CD14-positive monocyte (primary cell): ENCODE measurements at regions not wholly inside any gene's neighbourhood (a gene's known extent, or its start where the extent isn't known, plus 50 kb on each side); places are given as distances from the start of the nearest gene placed in this dataset.

ENCODE experiments used
- DNase-seq, 3 donors: peaks; one replicate each; pipeline ENCODE4 v3.0.0-alpha.2; 2011 to 2022
- H2AFZ ChIP-seq: 2 replicates; pipeline ENCODE4 v1.6.0; 2012; ENCODE audit warnings: mild to moderate bottlenecking, low read depth, low read length, inconsistent platforms; ENCODE audit not compliant: insufficient read depth, poor library complexity, severe bottlenecking
- H3K27ac ChIP-seq, 2 donors: 1 replicate in 1 of 2; 2 replicates in 1 of 2; pipeline ENCODE4 v1.5.1; 2012 to 2013; ENCODE audit warnings: low read length in 2 of 2, control low read depth in 1 of 2, inconsistent platforms in 1 of 2, low read depth in 1 of 2, mild to moderate bottlenecking in 1 of 2
- H3K27me3 ChIP-seq, 2 donors: one replicate each; pipeline versions ENCODE4 v1.6.0 to v1.6.1; 2011 to 2013; ENCODE audit warnings: low read length in 2 of 2; ENCODE audit not compliant: control insufficient read depth in 2 of 2, insufficient read depth in 2 of 2
- H3K36me3 ChIP-seq, 2 donors: replicated peaks in 1 of 2; 1 replicate in 1 of 2; 2 replicates in 1 of 2; pipeline versions ENCODE4 v1.5.1 to v1.6.1; 2012 to 2013; ENCODE audit warnings: low read length in 2 of 2, control low read depth in 1 of 2, inconsistent platforms in 1 of 2, mild to moderate bottlenecking in 1 of 2; ENCODE audit not compliant: insufficient read depth in 2 of 2, control insufficient read depth in 1 of 2
- H3K4me1 ChIP-seq, 2 donors: 1 replicate in 1 of 2; 2 replicates in 1 of 2; pipeline versions ENCODE4 v1.5.1 to v1.6.1; 2012 to 2013; ENCODE audit warnings: low read length in 2 of 2, control low read depth in 1 of 2, inconsistent platforms in 1 of 2, mild to moderate bottlenecking in 1 of 2, moderate library complexity in 1 of 2; ENCODE audit not compliant: insufficient read depth in 2 of 2, control insufficient read depth in 1 of 2
- H3K4me2 ChIP-seq: replicated peaks from 2 replicates; pipeline ENCODE3; 2012; ENCODE audit warnings: low read length, moderate library complexity, mild to moderate bottlenecking; ENCODE audit not compliant: poor library complexity, severe bottlenecking; ENCODE audit errors: extremely low read depth
- H3K4me3 ChIP-seq, 3 experiments: fragments of 200-600 bp in 1 of 3; sonication (generic) in 1 of 3; replicated peaks in 1 of 3; 1 replicate in 2 of 3; 2 replicates in 1 of 3; pipeline ENCODE4 v1.5.1; 2011 to 2013; ENCODE audit warnings: low read length in 3 of 3, mild to moderate bottlenecking in 3 of 3, control low read depth in 2 of 3, low read depth in 2 of 3, inconsistent platforms in 1 of 3, moderate library complexity in 1 of 3
- H3K79me2 ChIP-seq: 2 replicates; pipeline ENCODE4 v1.6.0; 2012; ENCODE audit warnings: mild to moderate bottlenecking, control low read depth, inconsistent platforms, low read length, moderate library complexity; ENCODE audit not compliant: insufficient read depth
- H3K9ac ChIP-seq: 2 replicates; pipeline ENCODE4 v1.6.0; 2017; ENCODE audit warnings: low read length, mild to moderate bottlenecking; ENCODE audit not compliant: insufficient read depth, poor library complexity, severe bottlenecking
- H3K9me3 ChIP-seq, 2 donors: replicated peaks in 1 of 2; 1 replicate in 1 of 2; 2 replicates in 1 of 2; pipeline versions ENCODE4 v1.5.1 to v1.6.1; 2012 to 2013; ENCODE audit warnings: low read length in 2 of 2, control low read depth in 1 of 2; ENCODE audit not compliant: control insufficient read depth in 1 of 2, insufficient read depth in 1 of 2
- H4K20me1 ChIP-seq: 2 replicates; pipeline ENCODE4 v1.6.0; 2012; ENCODE audit warnings: mild to moderate bottlenecking, low read length, control low read depth, moderate library complexity; ENCODE audit not compliant: insufficient read depth
- H3K27ac Mint-ChIP-seq, 7 donors: one replicate each; pipeline ENCODE4 v1.8.0; 2020; ENCODE audit warnings: mild to moderate bottlenecking in 7 of 7, mixed read lengths in 7 of 7, moderate library complexity in 6 of 7, inconsistent platforms in 2 of 7
- H3K27me3 Mint-ChIP-seq, 3 donors: one replicate each; pipeline ENCODE4 v1.8.0; 2021 to 2022; ENCODE audit warnings: low read depth in 3 of 3, mild to moderate bottlenecking in 3 of 3, mixed read lengths in 3 of 3, moderate library complexity in 3 of 3, inconsistent platforms in 1 of 3
- H3K36me3 Mint-ChIP-seq, 2 donors: one replicate each; pipeline ENCODE4 v1.8.0; 2020; ENCODE audit warnings: mixed read lengths in 2 of 2, inconsistent platforms in 1 of 2, mild to moderate bottlenecking in 1 of 2
- H3K4me1 Mint-ChIP-seq: one replicate; pipeline ENCODE4 v1.8.0; 2020; ENCODE audit warnings: mild to moderate bottlenecking, mixed read lengths
- H3K4me3 Mint-ChIP-seq, 2 donors: one replicate each; pipeline ENCODE4 v1.8.0; 2020; ENCODE audit warnings: mild to moderate bottlenecking in 2 of 2, mixed read lengths in 2 of 2, moderate library complexity in 1 of 2
- H3K9me3 Mint-ChIP-seq, 7 donors: one replicate each; pipeline ENCODE4 v1.8.0; 2020 to 2022; ENCODE audit warnings: mixed read lengths in 7 of 7, mild to moderate bottlenecking in 6 of 7, moderate library complexity in 6 of 7, inconsistent platforms in 2 of 7
- CTCF ChIP-seq: fragments of 200-600 bp; IDR thresholded peaks from one replicate; pipeline ENCODE4 v1.8.0; 2022; ENCODE audit warnings: antibody characterized with exemption, mild to moderate bottlenecking
- WGBS: methylation state at CpG from one replicate; pipeline ENCODE4 v1.1.5; 2013; ENCODE audit warnings: missing lambda C conversion rate; ENCODE audit not compliant: insufficient coverage; 5-methylcytosine and 5-hydroxymethylcytosine counted together
- intact Hi-C, 2 donors: fragments of 100-400 bp; cut with micrococcal nuclease; formaldehyde crosslinking; loops; one replicate each; pipeline versions ENCODE4 v1.15.0 to v1.15.1; 2023

- peak overlapping the region in 1 of 2 donors; percentile 7 for H3K4me3 Mint-ChIP-seq
Measured at GRCh38 chr14:94675036-94675435, 62.8 kb downstream of the SERPINA3 start.

GRCh38 chr14:94673781-94674231, 61.6 kb downstream of the SERPINA3 start:
- Histone ChIP-seq H3K79me2 (no peaks in the 10 kb centered on the region), H3K36me3 (no peaks in the 10 kb centered on the region), H3K9ac (no peak overlapping the region), H3K4me1 (no peaks in the 10 kb centered on the region), H3K27ac (no peak overlapping the region), H2AFZ (no peak overlapping the region), H3K4me2 (no peak overlapping the region), H3K9me3 (no peaks in the 10 kb centered on the region), H3K4me3 (no peak overlapping the region), H4K20me1 (no peaks in the 10 kb centered on the region), H3K27me3 (no peaks in the 10 kb centered on the region)
- H3K27me3 Mint-ChIP-seq, result peaks cover 13 to 17% (median 14%) of the 10 kb centered on the region in 3 donors
- H3K4me1 Mint-ChIP-seq, result no peaks in the 10 kb centered on the region
- no peak for DNase-seq
- 81% methylated on average over 7 of the region's 12 CpGs for WGBS
- no peak overlapping the region for H3K4me3 Mint-ChIP-seq
- intact Hi-C loops, result no loop called here
- no peak for TF ChIP-seq CTCF
- H3K9me3 Mint-ChIP-seq, result peaks cover 0 to 2% (median 0%) of the 10 kb centered on the region in 7 donors
- H3K36me3 Mint-ChIP-seq, result no peaks in the 10 kb centered on the region
- H3K27ac Mint-ChIP-seq, result no peak overlapping the region

More at GRCh38 chr14:94675036-94675435, 62.8 kb downstream of the SERPINA3 start:
- no peak overlapping the region for H3K9ac ChIP-seq
- no peaks in the 10 kb centered on the region for H3K79me2 ChIP-seq
- H3K9me3 ChIP-seq, result no peaks in the 10 kb centered on the region
- no peak overlapping the region for H3K27ac Mint-ChIP-seq
- H3K36me3 ChIP-seq, result no peaks in the 10 kb centered on the region
- no peaks in the 10 kb centered on the region for H3K36me3 Mint-ChIP-seq
- DNase-seq, result no peak
- no peaks in the 10 kb centered on the region for H3K27me3 ChIP-seq
- H3K27me3 Mint-ChIP-seq, result peaks cover 13% of the 10 kb centered on the region in 3 donors
- no peak overlapping the region for H2AFZ ChIP-seq
- H3K4me1 ChIP-seq, result no peaks in the 10 kb centered on the region
- H3K4me1 Mint-ChIP-seq, result no peaks in the 10 kb centered on the region
- no peaks in the 10 kb centered on the region for H4K20me1 ChIP-seq
- no peak overlapping the region for H3K4me2 ChIP-seq
- no peak overlapping the region for H3K27ac ChIP-seq
- TF ChIP-seq CTCF, result no peak
- H3K9me3 Mint-ChIP-seq, result peaks cover 0 to 2% (median 0%) of the 10 kb centered on the region in 7 donors
- no peak overlapping the region for H3K4me3 ChIP-seq
- intact Hi-C loops, result no loop called here
- 95% methylated on average over 5 of the region's 8 CpGs for WGBS
